ENCODE measurements at regions not wholly inside any gene's neighbourhood (a gene's known extent, or its start where the extent isn't known, plus 50 kb on each side); places are given as distances from the start of the nearest gene placed in this dataset.

- no peak overlapping the region for H3K4me3 ChIP-seq (ENCODE audit: low read depth, low read length)
- H3K27me3 ChIP-seq (replicated peaks), result no peaks in the 10 kb centered on the region
- DNase-seq, result no peak
- TF ChIP-seq CTCF (IDR thresholded peaks at IDR 0.05; ENCODE audit: low read depth, low read length, missing control alignments), result no peak
- in situ Hi-C loops (cut with HindIII; ENCODE audit: low pct_ligation_motif_present, low sequenced_read_pairs), result no loop called here
- no peaks in the 10 kb centered on the region for H3K36me3 ChIP-seq (replicated peaks)
- H3K27ac ChIP-seq, result no peak overlapping the region
These were observed 398.1 kb downstream of the MAN2A1 start for GRCh38 chr5:110087829-110088228.

- in situ Hi-C loops (cut with HindIII; ENCODE audit: low pct_ligation_motif_present, low sequenced_read_pairs), result no loop called here
- no peaks in the 10 kb centered on the region for H3K27me3 ChIP-seq (replicated peaks)
- H3K4me3 ChIP-seq (ENCODE audit: low read depth, low read length), result no peak overlapping the region
- H3K27ac ChIP-seq, result no peak overlapping the region
- DNase-seq, result no peak
- no peaks in the 10 kb centered on the region for H3K36me3 ChIP-seq (replicated peaks)
- TF ChIP-seq CTCF (IDR thresholded peaks at IDR 0.05; ENCODE audit: low read depth, low read length, missing control alignments), result no peak
These were observed 399.1 kb downstream of the MAN2A1 start for GRCh38 chr5:110088676-110089436.

GRCh38 chr5:110092955-110093785, 403.4 kb downstream of the MAN2A1 start:
- no peak for TF ChIP-seq CTCF (IDR thresholded peaks at IDR 0.05; ENCODE audit: low read depth, low read length, missing control alignments)
- in situ Hi-C loops (cut with HindIII; ENCODE audit: low pct_ligation_motif_present, low sequenced_read_pairs), result no loop called here
- H3K36me3 ChIP-seq (replicated peaks), result no peaks in the 10 kb centered on the region
- H3K27ac ChIP-seq, result no peak overlapping the region
- H3K27me3 ChIP-seq (replicated peaks), result no peaks in the 10 kb centered on the region
- no peak for DNase-seq
- no peak overlapping the region for H3K4me3 ChIP-seq (ENCODE audit: low read depth, low read length)

GRCh38 chr5:110094109-110094508, 404.4 kb downstream of the MAN2A1 start:
- in situ Hi-C loops (cut with HindIII; ENCODE audit: low pct_ligation_motif_present, low sequenced_read_pairs), result no loop called here
- no peaks in the 10 kb centered on the region for H3K27me3 ChIP-seq (replicated peaks)

GRCh38 chr5:110094548-110094947, 404.8 kb downstream of the MAN2A1 start:
- H3K27ac ChIP-seq, result no peak overlapping the region
- DNase-seq, result no peak
- no peaks in the 10 kb centered on the region for H3K27me3 ChIP-seq (replicated peaks)
- no peak overlapping the region for H3K4me3 ChIP-seq (ENCODE audit: low read depth, low read length)
- no peak for TF ChIP-seq CTCF (IDR thresholded peaks at IDR 0.05; ENCODE audit: low read depth, low read length, missing control alignments)
- H3K36me3 ChIP-seq (replicated peaks), result no peaks in the 10 kb centered on the region
- in situ Hi-C loops (cut with HindIII; ENCODE audit: low pct_ligation_motif_present, low sequenced_read_pairs), result no loop called here

More at GRCh38 chr5:110094109-110094508, 404.4 kb downstream of the MAN2A1 start:
- DNase-seq, result no peak
- Histone ChIP-seq H3K27ac (no peak overlapping the region), H3K4me3 (ENCODE audit: low read depth, low read length) (no peak overlapping the region), H3K36me3 (replicated peaks) (no peaks in the 10 kb centered on the region)
- no peak for TF ChIP-seq CTCF (IDR thresholded peaks at IDR 0.05; ENCODE audit: low read depth, low read length, missing control alignments)

All from brain microvascular endothelial cell (primary cell).